Uterus (tissue), 3 donors: ENCODE measurements at regions not wholly inside any gene's neighbourhood (a gene's known extent, or its start where the extent isn't known, plus 50 kb on each side); places are given as distances from the start of the nearest gene placed in this dataset.

Experiments
- DNase-seq, 2 donors: peaks; one replicate each; pipeline ENCODE4 v3.0.0-alpha.2; 2019 to 2020
- H3K27ac ChIP-seq, 2 donors: fragments of 200-600 bp; sonication (generic); 1 replicate in 1 of 2; 2 replicates in 1 of 2; pipeline ENCODE4 v1.5.1; 2016 to 2018
- H3K27me3 ChIP-seq, 2 donors: fragments of 200-600 bp; sonication (generic); one replicate each; pipeline ENCODE4 v1.5.1; 2018 to 2019; ENCODE audit warnings: control low read depth in 1 of 2
- H3K36me3 ChIP-seq, 2 donors: fragments of 200-600 bp; sonication (generic); one replicate each; pipeline ENCODE4 v1.5.1; 2019; ENCODE audit warnings: control low read depth in 1 of 2
- H3K4me1 ChIP-seq, 2 donors: fragments of 200-600 bp; sonication (generic); one replicate each; pipeline ENCODE4 v1.5.1; 2018 to 2019; ENCODE audit warnings: control low read depth in 1 of 2
- H3K4me3 ChIP-seq, 2 donors: fragments of 200-600 bp; sonication (generic); 1 replicate in 1 of 2; 2 replicates in 1 of 2; pipeline ENCODE4 v1.5.1; 2018 to 2019; ENCODE audit warnings: mild to moderate bottlenecking in 1 of 2
- H3K9me3 ChIP-seq, 2 donors: fragments of 200-600 bp; sonication (generic); one replicate each; pipeline ENCODE4 v1.5.1; 2019; ENCODE audit warnings: control low read depth in 1 of 2
- POLR2A ChIP-seq, 2 donors: fragments of 450-650 bp; IDR thresholded peaks; one replicate each; pipeline ENCODE4 v1.6.1; 2016; ENCODE audit warnings: antibody characterized with exemption in 2 of 2, mild to moderate bottlenecking in 1 of 2, moderate library complexity in 1 of 2
- intact Hi-C: fragments of 100-400 bp; cut with DNase I; formaldehyde crosslinking; loops from one replicate; pipeline ENCODE4 v1.15.1; 2023; ENCODE audit warnings: low total_unique reads
- TF ChIP-seq, protein P1 (sequence below), 4 experiments: fragments of 200-600 bp in 2 of 4; fragments of 450-650 bp in 2 of 4; sonication (generic) in 2 of 4; IDR thresholded peaks; one replicate each; pipeline ENCODE4 v1.5.1; 2016 to 2019; ENCODE audit warnings: antibody characterized with exemption in 4 of 4, mild to moderate bottlenecking in 2 of 4, moderate library complexity in 1 of 4
- donor health status: DM: yes; HTN: yes; CAD: no.

DNA sequence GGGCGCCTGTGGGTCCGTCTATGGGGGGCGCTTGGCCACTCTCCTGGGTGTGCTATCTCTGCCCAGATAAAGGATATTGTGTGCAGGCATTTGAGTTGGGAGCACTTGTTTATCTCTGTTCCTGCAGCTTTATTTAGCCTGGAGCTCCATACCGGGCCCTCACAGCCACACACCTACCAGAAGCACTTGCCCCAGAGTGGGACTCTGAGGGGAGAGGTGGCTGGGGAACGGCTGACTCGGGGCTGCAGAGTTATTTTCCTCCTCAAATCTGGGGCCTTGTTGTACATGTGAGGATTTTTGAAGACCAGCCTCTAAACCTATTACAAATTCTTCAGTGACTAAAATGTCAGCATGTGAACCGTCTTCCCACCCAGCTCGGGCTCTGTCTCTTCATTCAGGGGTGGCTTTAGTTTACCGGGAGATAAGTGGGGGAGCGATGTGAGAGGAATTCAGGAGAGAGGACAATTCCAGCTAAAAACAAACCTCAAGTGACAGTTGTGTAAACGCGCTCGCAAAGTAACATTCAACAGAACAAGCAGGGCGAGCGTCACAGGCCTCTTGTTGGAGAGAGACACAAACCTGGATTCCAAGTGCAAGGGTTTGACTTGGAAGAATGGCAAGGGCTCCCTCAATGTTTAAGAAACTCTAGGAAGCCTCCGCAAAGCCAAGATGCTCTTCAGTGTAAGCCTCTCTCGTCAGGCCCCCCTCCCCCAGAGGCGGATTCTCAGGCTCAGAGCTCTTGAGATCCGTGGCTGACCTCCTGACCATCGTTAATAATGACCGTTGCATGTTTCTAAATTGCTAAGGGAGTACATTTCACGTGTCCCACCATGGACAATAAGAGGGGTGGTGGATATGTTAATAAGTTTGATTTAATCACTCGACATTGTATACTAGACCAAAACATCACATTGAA, 548.9 kb downstream of the QKI start:
- no peaks in the 10 kb centered on the region for H3K36me3 ChIP-seq
- H3K27ac ChIP-seq, result no peak overlapping the region
- intact Hi-C loops, result no loop called here
- no peak for DNase-seq
- no peaks in the 10 kb centered on the region for H3K4me1 ChIP-seq
- TF ChIP-seq POLR2A (IDR thresholded peaks at IDR 0.05), result no peak
- TF ChIP-seq, protein P1, sequence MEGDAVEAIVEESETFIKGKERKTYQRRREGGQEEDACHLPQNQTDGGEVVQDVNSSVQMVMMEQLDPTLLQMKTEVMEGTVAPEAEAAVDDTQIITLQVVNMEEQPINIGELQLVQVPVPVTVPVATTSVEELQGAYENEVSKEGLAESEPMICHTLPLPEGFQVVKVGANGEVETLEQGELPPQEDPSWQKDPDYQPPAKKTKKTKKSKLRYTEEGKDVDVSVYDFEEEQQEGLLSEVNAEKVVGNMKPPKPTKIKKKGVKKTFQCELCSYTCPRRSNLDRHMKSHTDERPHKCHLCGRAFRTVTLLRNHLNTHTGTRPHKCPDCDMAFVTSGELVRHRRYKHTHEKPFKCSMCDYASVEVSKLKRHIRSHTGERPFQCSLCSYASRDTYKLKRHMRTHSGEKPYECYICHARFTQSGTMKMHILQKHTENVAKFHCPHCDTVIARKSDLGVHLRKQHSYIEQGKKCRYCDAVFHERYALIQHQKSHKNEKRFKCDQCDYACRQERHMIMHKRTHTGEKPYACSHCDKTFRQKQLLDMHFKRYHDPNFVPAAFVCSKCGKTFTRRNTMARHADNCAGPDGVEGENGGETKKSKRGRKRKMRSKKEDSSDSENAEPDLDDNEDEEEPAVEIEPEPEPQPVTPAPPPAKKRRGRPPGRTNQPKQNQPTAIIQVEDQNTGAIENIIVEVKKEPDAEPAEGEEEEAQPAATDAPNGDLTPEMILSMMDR (IDR thresholded peaks at IDR 0.05), result no peak
- H3K9me3 ChIP-seq, result no peaks in the 10 kb centered on the region
- H3K4me3 ChIP-seq, result no peak overlapping the region
- H3K27me3 ChIP-seq, result no peaks in the 10 kb centered on the region

DNA sequence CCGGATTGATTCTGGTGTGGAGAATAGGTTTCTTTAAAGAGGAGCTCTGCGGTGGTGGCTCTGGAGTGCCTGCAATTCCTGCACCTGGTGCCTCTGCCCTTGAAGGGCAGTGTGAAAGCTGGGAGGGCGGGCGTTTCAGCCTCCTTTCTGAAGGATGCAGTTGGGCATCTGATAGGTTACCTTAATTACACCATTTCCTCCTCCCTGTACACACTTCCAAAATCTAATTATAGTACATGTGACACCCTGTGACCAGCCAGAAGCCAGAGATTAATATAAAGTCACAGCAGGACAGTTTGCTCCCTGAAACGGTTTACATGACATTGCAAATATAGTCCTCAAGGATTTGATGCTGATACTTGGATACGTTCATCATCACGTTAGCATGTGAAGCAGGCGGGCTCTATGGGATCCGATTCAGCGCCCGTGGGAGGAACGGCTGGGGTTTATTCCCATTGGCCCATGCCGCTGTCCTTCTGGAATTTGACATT, 548.2 kb downstream of the QKI start:
- Histone ChIP-seq H3K27ac (no peak overlapping the region), H3K9me3 (no peaks in the 10 kb centered on the region), H3K4me1 (no peaks in the 10 kb centered on the region), H3K4me3 (no peak overlapping the region), H3K27me3 (no peaks in the 10 kb centered on the region), H3K36me3 (no peaks in the 10 kb centered on the region)
- TF ChIP-seq POLR2A (IDR thresholded peaks at IDR 0.05), result no peak
- TF ChIP-seq, protein P1 (IDR thresholded peaks at IDR 0.05), result no peak
- DNase-seq, result no peak
- intact Hi-C loops, result no loop called here

DNA sequence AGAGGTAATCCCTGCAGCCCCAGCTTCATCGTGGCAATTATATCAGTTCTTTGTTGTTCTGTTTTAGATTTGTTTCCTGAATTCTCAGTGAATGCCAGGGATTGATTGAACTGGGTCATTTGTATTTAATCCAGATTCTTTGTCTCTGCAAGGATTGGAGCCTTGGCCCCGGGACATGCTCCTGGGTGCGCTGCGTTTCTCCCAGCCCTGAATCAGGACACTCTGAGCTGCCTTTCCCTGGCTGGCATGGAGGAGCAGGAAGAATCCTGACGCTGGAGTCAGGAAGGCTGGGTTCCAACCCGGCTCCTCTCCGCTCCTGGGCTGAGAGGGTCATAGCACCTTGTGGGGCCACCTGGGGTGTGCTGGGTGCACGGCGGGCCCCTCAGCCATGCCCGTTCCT, 545.6 kb downstream of the QKI start:
- no peak for DNase-seq
- Histone ChIP-seq H3K4me3 (no peak overlapping the region), H3K9me3 (no peaks in the 10 kb centered on the region), H3K36me3 (no peaks in the 10 kb centered on the region), H3K4me1 (no peaks in the 10 kb centered on the region), H3K27me3 (no peaks in the 10 kb centered on the region), H3K27ac (no peak overlapping the region)
- TF ChIP-seq, protein P1 (IDR thresholded peaks at IDR 0.05), result no peak
- no peak for TF ChIP-seq POLR2A (IDR thresholded peaks at IDR 0.05)
- intact Hi-C loops, result no loop called here

DNA sequence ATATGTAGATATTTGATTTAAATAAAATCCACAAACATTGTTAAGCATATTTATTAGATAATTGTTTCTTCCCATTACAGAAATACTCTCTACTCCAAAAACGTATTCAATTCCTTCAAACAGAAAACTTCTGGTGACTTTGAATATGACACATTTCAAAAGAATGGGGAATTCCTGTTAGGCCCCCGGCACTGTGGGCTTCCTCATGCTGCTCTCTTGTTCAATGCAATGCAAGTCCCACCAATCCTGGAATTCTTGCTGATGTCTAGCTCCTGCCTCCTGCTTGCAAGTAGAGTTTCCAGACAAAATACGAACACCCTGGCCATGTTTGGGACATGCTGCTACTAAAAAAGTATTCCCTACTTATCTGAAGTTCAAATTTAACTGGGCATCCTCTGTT, 544.1 kb downstream of the QKI start:
- TF ChIP-seq POLR2A (IDR thresholded peaks at IDR 0.05), result no peak
- TF ChIP-seq, protein P1 (IDR thresholded peaks at IDR 0.05), result no peak
- H3K27me3 ChIP-seq, result no peaks in the 10 kb centered on the region
- H3K27ac ChIP-seq, result no peak overlapping the region
- no peak for DNase-seq
- no peak overlapping the region for H3K4me3 ChIP-seq
- H3K36me3 ChIP-seq, result no peaks in the 10 kb centered on the region
- no peaks in the 10 kb centered on the region for H3K9me3 ChIP-seq
- H3K4me1 ChIP-seq, result no peaks in the 10 kb centered on the region
- intact Hi-C loops, result no loop called here
